Gastroesophageal sphincter (tissue), 4 donors: ENCODE measurements at regions not wholly inside any gene's neighbourhood (a gene's known extent, or its start where the extent isn't known, plus 50 kb on each side); places are given as distances from the start of the nearest gene placed in this dataset.

Source experiments
- ATAC-seq: fragments of 150-250 bp; one replicate; pipeline ENCODE4 v1.9.1; 2016; ENCODE audit warnings: mild to moderate bottlenecking, moderate library complexity
- H3K27ac ChIP-seq, 4 donors: fragments of 200-600 bp; sonication (generic) in 3 of 4; 1 replicate in 3 of 4; 2 replicates in 1 of 4; pipeline ENCODE4 v1.5.1; 2016 to 2019
- H3K27me3 ChIP-seq: fragments of 200-600 bp; sonication (generic); one replicate; pipeline ENCODE4 v1.5.1; 2019
- H3K36me3 ChIP-seq, 2 donors: fragments of 200-600 bp; sonication (generic); one replicate each; pipeline ENCODE4 v1.5.1; 2019; ENCODE audit warnings: control low read depth in 1 of 2
- H3K4me1 ChIP-seq, 3 donors: fragments of 200-600 bp; sonication (generic); 1 replicate in 2 of 3; 2 replicates in 1 of 3; pipeline ENCODE4 v1.5.1; 2016 to 2019; ENCODE audit warnings: control low read depth in 2 of 3
- H3K4me3 ChIP-seq, 2 donors: fragments of 200-600 bp; sonication (generic); one replicate each; pipeline ENCODE4 v1.5.1; 2019; ENCODE audit warnings: mild to moderate bottlenecking in 1 of 2, moderate library complexity in 1 of 2
- H3K9me3 ChIP-seq, 3 donors: fragments of 200-600 bp; sonication (generic); one replicate each; pipeline ENCODE4 v1.5.1; 2017 to 2019; ENCODE audit warnings: control low read depth in 2 of 3
- EP300 ChIP-seq: sonication (generic); formaldehyde crosslinking; IDR thresholded peaks from one replicate; pipeline ENCODE4 v1.6.1; 2017; ENCODE audit warnings: antibody characterized with exemption, mild to moderate bottlenecking
- POLR2A ChIP-seq, 2 donors: fragments of 450-650 bp; IDR thresholded peaks; one replicate each; pipeline ENCODE4 v1.6.1; 2017; ENCODE audit warnings: antibody characterized with exemption in 2 of 2, mild to moderate bottlenecking in 2 of 2, moderate library complexity in 1 of 2
- POLR2AphosphoS5 ChIP-seq: sonication (generic); formaldehyde crosslinking; IDR thresholded peaks from one replicate; pipeline ENCODE4 v1.6.1; 2017; ENCODE audit warnings: antibody characterized with exemption
- WGBS, 2 donors: methylation state at CpG; one replicate each; pipeline ENCODE4 v1.1.5; 2018; ENCODE audit warnings: low coverage in 1 of 2; 5-methylcytosine and 5-hydroxymethylcytosine counted together
- TF ChIP-seq, protein P1 (sequence below), 4 experiments: fragments of 200-600 bp in 2 of 4; fragments of 450-650 bp in 2 of 4; sonication (generic) in 1 of 4; IDR thresholded peaks; one replicate each; pipeline ENCODE4 v1.5.1; 2017 to 2019; ENCODE audit warnings: antibody characterized with exemption in 4 of 4, mild to moderate bottlenecking in 2 of 4, moderate library complexity in 2 of 4

DNA sequence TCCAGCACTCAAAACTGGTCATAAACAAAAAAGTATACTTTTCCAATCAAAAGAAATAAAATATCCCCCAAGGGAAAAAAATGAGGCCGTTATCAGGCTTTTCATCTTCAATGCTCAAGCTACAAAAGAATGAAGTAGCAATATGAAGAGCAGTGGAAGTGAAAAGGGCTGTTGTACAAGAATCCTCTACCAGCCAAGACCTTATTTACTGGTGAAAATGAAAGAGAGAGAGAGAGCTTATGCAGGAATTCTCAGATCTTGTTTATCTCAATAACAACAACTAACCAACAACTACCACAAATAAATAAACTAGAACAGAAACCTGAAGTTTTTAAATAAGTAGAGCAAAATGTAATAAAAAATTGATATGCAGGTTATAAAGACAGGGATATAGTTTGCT is 400.6 kb downstream of the HDGFL1 start:
- Histone ChIP-seq H3K9me3 (no peaks in the 10 kb centered on the region), H3K27ac (no peak overlapping the region), H3K4me3 (no peak overlapping the region), H3K27me3 (no peaks in the 10 kb centered on the region), H3K4me1 (peaks cover 0 to 9% (median 0%) of the 10 kb centered on the region in 3 donors), H3K36me3 (no peaks in the 10 kb centered on the region)
- ATAC-seq: no peak
- TF ChIP-seq, protein P1, sequence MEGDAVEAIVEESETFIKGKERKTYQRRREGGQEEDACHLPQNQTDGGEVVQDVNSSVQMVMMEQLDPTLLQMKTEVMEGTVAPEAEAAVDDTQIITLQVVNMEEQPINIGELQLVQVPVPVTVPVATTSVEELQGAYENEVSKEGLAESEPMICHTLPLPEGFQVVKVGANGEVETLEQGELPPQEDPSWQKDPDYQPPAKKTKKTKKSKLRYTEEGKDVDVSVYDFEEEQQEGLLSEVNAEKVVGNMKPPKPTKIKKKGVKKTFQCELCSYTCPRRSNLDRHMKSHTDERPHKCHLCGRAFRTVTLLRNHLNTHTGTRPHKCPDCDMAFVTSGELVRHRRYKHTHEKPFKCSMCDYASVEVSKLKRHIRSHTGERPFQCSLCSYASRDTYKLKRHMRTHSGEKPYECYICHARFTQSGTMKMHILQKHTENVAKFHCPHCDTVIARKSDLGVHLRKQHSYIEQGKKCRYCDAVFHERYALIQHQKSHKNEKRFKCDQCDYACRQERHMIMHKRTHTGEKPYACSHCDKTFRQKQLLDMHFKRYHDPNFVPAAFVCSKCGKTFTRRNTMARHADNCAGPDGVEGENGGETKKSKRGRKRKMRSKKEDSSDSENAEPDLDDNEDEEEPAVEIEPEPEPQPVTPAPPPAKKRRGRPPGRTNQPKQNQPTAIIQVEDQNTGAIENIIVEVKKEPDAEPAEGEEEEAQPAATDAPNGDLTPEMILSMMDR (IDR thresholded peaks at IDR 0.05): no peak
- TF ChIP-seq POLR2A (IDR thresholded peaks at IDR 0.05): no peak
- no peak for TF ChIP-seq POLR2AphosphoS5
- TF ChIP-seq EP300: no peak
- WGBS, 2 donors: 78 to 100% methylated on average over 1 of the region's 1 CpG

DNA sequence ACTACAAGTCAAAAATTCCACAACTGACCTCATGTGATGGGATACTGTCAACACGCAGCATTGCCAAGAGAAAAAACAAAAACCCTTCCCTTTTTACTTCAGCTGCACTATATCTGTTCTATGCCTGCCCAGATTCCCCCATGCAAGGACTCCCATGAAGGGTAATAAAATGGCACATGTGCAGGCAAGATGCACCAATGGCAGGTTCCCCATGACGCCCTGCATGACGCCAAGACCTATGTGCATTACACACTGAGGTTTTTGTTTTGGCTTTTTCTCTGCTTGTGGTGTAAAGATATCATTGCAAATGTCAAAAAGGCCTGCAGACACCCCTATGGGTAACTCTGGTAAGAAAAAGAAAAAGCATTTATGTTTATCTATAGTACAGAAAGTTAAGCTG is 403.4 kb downstream of the HDGFL1 start:
- no peaks in the 10 kb centered on the region for H3K9me3 ChIP-seq
- no peaks in the 10 kb centered on the region for H3K4me1 ChIP-seq
- 91 to 100% methylated on average over 2 to 3 of the region's 3 CpGs for WGBS, 2 donors
- H3K4me3 ChIP-seq: no peak overlapping the region
- TF ChIP-seq, protein P1 (IDR thresholded peaks at IDR 0.05): no peak
- no peaks in the 10 kb centered on the region for H3K36me3 ChIP-seq
- H3K27me3 ChIP-seq: no peaks in the 10 kb centered on the region
- ATAC-seq: no peak
- H3K27ac ChIP-seq: no peak overlapping the region

DNA sequence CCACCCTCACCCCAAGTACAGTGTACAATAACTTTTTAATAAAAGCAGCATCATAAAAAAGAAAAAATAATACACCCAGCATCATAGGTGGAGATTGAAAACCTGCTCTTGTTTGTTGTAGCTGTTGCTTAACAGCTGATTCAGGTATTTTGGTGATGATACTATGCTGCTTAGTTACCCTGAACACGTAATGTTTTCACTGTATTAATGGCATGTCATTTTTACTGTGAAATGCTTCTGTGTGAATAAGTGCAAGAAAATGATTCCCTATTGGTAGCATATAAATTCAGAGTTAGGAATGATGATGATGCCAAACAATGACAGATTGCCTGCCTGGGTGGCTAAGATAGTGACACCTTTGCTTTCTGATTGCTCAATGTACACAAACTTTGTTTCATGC is 405.7 kb downstream of the HDGFL1 start:
- Histone ChIP-seq H3K27ac (no peak overlapping the region), H3K27me3 (no peaks in the 10 kb centered on the region), H3K4me3 (no peak overlapping the region), H3K9me3 (no peaks in the 10 kb centered on the region), H3K4me1 (no peaks in the 10 kb centered on the region), H3K36me3 (no peaks in the 10 kb centered on the region)
- 0 to 59% methylated on average over 1 of the region's 1 CpG for WGBS, 2 donors
- ATAC-seq: no peak
- TF ChIP-seq EP300: no peak
- TF ChIP-seq, protein P1 (IDR thresholded peaks at IDR 0.05): no peak
- no peak for TF ChIP-seq POLR2AphosphoS5
- no peak for TF ChIP-seq POLR2A (IDR thresholded peaks at IDR 0.05)

DNA sequence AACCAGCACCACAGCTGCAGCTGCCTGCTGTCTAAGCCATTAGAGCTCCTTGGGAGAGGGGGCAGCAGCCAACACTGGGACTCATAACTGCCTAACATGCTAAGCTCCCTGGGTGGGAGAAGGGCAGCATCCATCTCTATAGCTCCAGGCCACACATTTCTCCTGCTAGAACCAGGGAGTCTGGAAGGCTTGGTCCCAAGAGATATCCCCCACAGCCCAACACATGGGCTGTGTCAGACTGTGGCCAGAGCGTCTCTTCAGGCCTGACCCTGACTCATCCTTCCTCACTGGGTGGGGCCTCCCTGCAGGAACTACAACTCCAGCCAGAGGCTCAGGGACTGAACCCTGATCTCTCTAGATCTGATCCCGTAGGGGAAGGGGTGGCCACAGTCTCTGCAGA is 411.1 kb downstream of the HDGFL1 start:
- Histone ChIP-seq H3K4me1 (no peaks in the 10 kb centered on the region), H3K36me3 (no peaks in the 10 kb centered on the region), H3K9me3 (peaks cover 0 to 15% (median 0%) of the 10 kb centered on the region in 3 donors), H3K4me3 (no peak overlapping the region), H3K27ac (no peak overlapping the region), H3K27me3 (no peaks in the 10 kb centered on the region)
- no CpG with 5 or more reads among the region's 2 CpGs for WGBS, 2 donors
- no peak for TF ChIP-seq POLR2A (IDR thresholded peaks at IDR 0.05)
- TF ChIP-seq POLR2AphosphoS5: no peak
- TF ChIP-seq, protein P1 (IDR thresholded peaks at IDR 0.05): no peak
- no peak for TF ChIP-seq EP300
- no peak for ATAC-seq

DNA sequence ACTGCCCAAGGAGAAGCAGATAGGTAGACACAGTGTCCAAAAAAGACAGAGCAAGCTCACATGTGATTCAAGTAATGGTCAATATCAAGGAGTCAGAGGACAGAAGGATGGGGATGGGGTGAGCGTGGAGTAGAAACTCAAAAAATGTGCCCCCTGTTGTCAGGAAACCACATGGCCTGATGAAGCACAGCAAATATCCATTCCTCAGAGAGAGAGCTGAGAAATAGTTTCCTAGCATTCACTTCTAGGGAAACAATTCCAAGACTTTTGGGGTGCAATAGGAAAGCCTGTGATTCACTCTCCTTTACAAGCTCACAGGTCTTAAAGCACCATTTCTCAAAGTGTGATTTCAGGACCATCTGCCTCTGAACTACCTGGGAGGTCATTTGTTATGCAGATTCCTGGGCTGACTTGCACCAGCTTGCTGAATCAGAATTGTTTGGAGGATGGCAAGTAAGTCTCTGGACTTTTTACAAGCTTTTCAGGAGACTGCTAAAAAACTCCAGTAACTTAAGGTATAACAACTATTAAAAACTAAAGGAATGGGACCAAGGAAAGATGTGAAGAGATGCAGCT is 432.8 kb downstream of the HDGFL1 start:
- H3K9me3 ChIP-seq: no peaks in the 10 kb centered on the region
- TF ChIP-seq, protein P1 (IDR thresholded peaks at IDR 0.05): no peak
- TF ChIP-seq POLR2A (IDR thresholded peaks at IDR 0.05) (no peak), EP300 (no peak), POLR2AphosphoS5 (no peak)
- no peak overlapping the region for H3K27ac ChIP-seq
- no peak overlapping the region for H3K4me3 ChIP-seq
- H3K4me1 ChIP-seq: no peaks in the 10 kb centered on the region
- H3K36me3 ChIP-seq: no peaks in the 10 kb centered on the region
- no peak for ATAC-seq
- no peaks in the 10 kb centered on the region for H3K27me3 ChIP-seq
- WGBS, 2 donors: 100% methylated on average over 1 of the region's 1 CpG; no CpG with 5 or more reads in 1 of the 2 donors
